ENCODE measurements at regions not wholly inside any gene's neighbourhood (a gene's known extent, or its start where the extent isn't known, plus 50 kb on each side); places are given as distances from the start of the nearest gene placed in this dataset.

DNA sequence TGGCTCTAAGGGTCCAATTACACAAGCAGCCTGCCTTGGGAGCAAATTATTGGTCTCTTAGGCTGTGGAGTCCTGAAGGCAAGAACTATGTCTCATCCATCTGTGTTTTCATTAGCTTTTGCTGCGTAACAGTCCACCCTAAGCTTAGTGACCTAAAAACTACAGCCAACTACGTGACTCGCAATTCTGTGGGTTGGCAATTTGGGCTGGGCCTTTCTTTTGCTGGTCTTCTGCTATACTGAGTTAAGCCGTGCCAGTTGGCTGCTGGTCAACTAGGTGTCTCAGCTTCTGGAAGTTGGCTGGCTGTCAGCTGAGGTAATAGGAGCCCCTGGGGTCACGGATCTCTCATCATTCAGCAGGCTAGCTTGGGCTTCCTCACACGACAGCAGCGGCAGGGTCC is 205.6 kb upstream of the S100G start:
- TF ChIP-seq, protein P1, sequence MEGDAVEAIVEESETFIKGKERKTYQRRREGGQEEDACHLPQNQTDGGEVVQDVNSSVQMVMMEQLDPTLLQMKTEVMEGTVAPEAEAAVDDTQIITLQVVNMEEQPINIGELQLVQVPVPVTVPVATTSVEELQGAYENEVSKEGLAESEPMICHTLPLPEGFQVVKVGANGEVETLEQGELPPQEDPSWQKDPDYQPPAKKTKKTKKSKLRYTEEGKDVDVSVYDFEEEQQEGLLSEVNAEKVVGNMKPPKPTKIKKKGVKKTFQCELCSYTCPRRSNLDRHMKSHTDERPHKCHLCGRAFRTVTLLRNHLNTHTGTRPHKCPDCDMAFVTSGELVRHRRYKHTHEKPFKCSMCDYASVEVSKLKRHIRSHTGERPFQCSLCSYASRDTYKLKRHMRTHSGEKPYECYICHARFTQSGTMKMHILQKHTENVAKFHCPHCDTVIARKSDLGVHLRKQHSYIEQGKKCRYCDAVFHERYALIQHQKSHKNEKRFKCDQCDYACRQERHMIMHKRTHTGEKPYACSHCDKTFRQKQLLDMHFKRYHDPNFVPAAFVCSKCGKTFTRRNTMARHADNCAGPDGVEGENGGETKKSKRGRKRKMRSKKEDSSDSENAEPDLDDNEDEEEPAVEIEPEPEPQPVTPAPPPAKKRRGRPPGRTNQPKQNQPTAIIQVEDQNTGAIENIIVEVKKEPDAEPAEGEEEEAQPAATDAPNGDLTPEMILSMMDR (IDR thresholded peaks at IDR 0.05): no peak
- no peak for TF ChIP-seq POLR2A (IDR thresholded peaks at IDR 0.05)
